ENCODE measurements at regions not wholly inside any gene's neighbourhood (a gene's known extent, or its start where the extent isn't known, plus 50 kb on each side); places are given as distances from the start of the nearest gene placed in this dataset.
"Not testable (repeated sequence)": the region's sequence is repeated elsewhere in the genome, so short reads cannot be mapped to it uniquely, and the experiment has no call there.

GRCh38 chr6:11450037-11450436 is 87.5 kb upstream of the TMEM170B start:
- DNase-seq, result no peak

GRCh38 chr6:11449408-11449807 is 88.1 kb upstream of the TMEM170B start:
- no peak for DNase-seq

GRCh38 chr6:11448038-11448437 is 89.5 kb upstream of the TMEM170B start:
- no peak for DNase-seq

- DNase-seq, result no peak
These were observed 90.3 kb upstream of the TMEM170B start for GRCh38 chr6:11447265-11447664.

GRCh38 chr6:11445146-11445545 is 92.4 kb upstream of the TMEM170B start:
- DNase-seq, result no peak

GRCh38 chr6:11443125-11443524 is 94.4 kb upstream of the TMEM170B start:
- DNase-seq, result not testable (repeated sequence)

- DNase-seq, result no peak
These were observed 95.1 kb upstream of the TMEM170B start for GRCh38 chr6:11442495-11442894.

- DNase-seq, result no peak
These were observed 97.7 kb upstream of the TMEM170B start for GRCh38 chr6:11439876-11440275.

GRCh38 chr6:11439017-11439420 is 98.5 kb upstream of the TMEM170B start:
- no peak for DNase-seq

- no peak for DNase-seq
These were observed 99.6 kb upstream of the TMEM170B start for GRCh38 chr6:11437824-11438459.

GRCh38 chr6:11436508-11437096 is 100.9 kb upstream of the TMEM170B start:
- no peak for DNase-seq

GRCh38 chr6:11434565-11435326 is 102.8 kb upstream of the TMEM170B start:
- DNase-seq, result no peak

GRCh38 chr6:11433860-11434259 is 103.7 kb upstream of the TMEM170B start:
- no peak for DNase-seq

GRCh38 chr6:11432713-11433450 is 104.7 kb upstream of the TMEM170B start:
- no peak for DNase-seq

GRCh38 chr6:11432091-11432490 is 105.5 kb upstream of the TMEM170B start:
- DNase-seq, result no peak

- DNase-seq, result no peak
These were observed 106.1 kb upstream of the TMEM170B start for GRCh38 chr6:11431455-11431937.

GRCh38 chr6:11430036-11430435 is 107.5 kb upstream of the TMEM170B start:
- no peak for DNase-seq

GRCh38 chr6:11429577-11429976 is 108.0 kb upstream of the TMEM170B start:
- no peak for DNase-seq

- DNase-seq, result no peak
These were observed 108.7 kb upstream of the TMEM170B start for GRCh38 chr6:11428895-11429294.

- no peak for DNase-seq
These were observed 109.2 kb upstream of the TMEM170B start for GRCh38 chr6:11428371-11428770.

GRCh38 chr6:11427723-11428245 is 109.8 kb upstream of the TMEM170B start:
- DNase-seq, result no peak

- no peak for DNase-seq
These were observed 110.3 kb upstream of the TMEM170B start for GRCh38 chr6:11427091-11427722.

GRCh38 chr6:11426571-11426970 is 111.0 kb upstream of the TMEM170B start:
- no peak for DNase-seq
